NB4 (cell line): ENCODE measurements at regions not wholly inside any gene's neighbourhood (a gene's known extent, or its start where the extent isn't known, plus 50 kb on each side); places are given as distances from the start of the nearest gene placed in this dataset.
"Not testable (repeated sequence)": the region's sequence is repeated elsewhere in the genome, so short reads cannot be mapped to it uniquely, and the experiment has no call there.

Experiments used
- DNase-seq: peaks from one replicate; pipeline ENCODE4 v3.0.0; 2010; ENCODE audit warnings: low read depth
- H3K4me3 ChIP-seq: one replicate; pipeline ENCODE4 v1.5.1; 2011; ENCODE audit warnings: mild to moderate bottlenecking, low read depth, low read length, moderate library complexity
- CTCF ChIP-seq: IDR thresholded peaks from one replicate; pipeline ENCODE4 v1.5.1; 2012; ENCODE audit warnings: low read depth, low read length
- MAX ChIP-seq: IDR thresholded peaks from 2 replicates; pipeline ENCODE4 v1.6.1; 2011; ENCODE audit warnings: low read depth, low read length
- MYC ChIP-seq: IDR thresholded peaks from 2 replicates; pipeline ENCODE4 v1.6.1; 2011; ENCODE audit warnings: low read depth, low read length
- POLR2A ChIP-seq: IDR thresholded peaks from 2 replicates; pipeline ENCODE4 v1.6.1; 2011; ENCODE audit warnings: mild to moderate bottlenecking; ENCODE audit not compliant: insufficient read length; ENCODE audit errors: extremely low read depth

- DNase-seq, result peak; percentile 2
- no peak overlapping the region for H3K4me3 ChIP-seq
- no peak for TF ChIP-seq MYC
- no peak for TF ChIP-seq POLR2A
- no peak for TF ChIP-seq CTCF
- no peak for TF ChIP-seq MAX
Measured at GRCh38 chrX:51148848-51149247, 183.8 kb upstream of the NUDT10 start.

- no peak for TF ChIP-seq MYC
- no peak for TF ChIP-seq MAX
- no peak for TF ChIP-seq POLR2A
- no peak for TF ChIP-seq CTCF
Measured at GRCh38 chrX:51151734-51152133, 180.9 kb upstream of the NUDT10 start.

GRCh38 chrX:51155157-51155556, 177.5 kb upstream of the NUDT10 start:
- TF ChIP-seq POLR2A, result no peak
- no peak for TF ChIP-seq MAX
- no peak for TF ChIP-seq CTCF
- no peak for TF ChIP-seq MYC
- H3K4me3 ChIP-seq, result no peak overlapping the region
- no peak for DNase-seq

More at GRCh38 chrX:51151734-51152133, 180.9 kb upstream of the NUDT10 start:
- H3K4me3 ChIP-seq, result no peak overlapping the region
- no peak for DNase-seq

- H3K4me3 ChIP-seq, result no peak overlapping the region
- TF ChIP-seq MYC (no peak), POLR2A (no peak), CTCF (no peak), MAX (no peak)
- DNase-seq, result no peak
Measured at GRCh38 chrX:51155566-51155965, 177.1 kb upstream of the NUDT10 start.

GRCh38 chrX:51158231-51158630, 174.4 kb upstream of the NUDT10 start:
- no peak for DNase-seq
- no peak overlapping the region for H3K4me3 ChIP-seq
- no peak for TF ChIP-seq CTCF
- TF ChIP-seq MAX, result no peak
- no peak for TF ChIP-seq MYC
- TF ChIP-seq POLR2A, result no peak

- not testable (repeated sequence) for DNase-seq, H3K4me3 ChIP-seq
Measured at GRCh38 chrX:51159378-51159777, 173.2 kb upstream of the NUDT10 start.
